ENCODE measurements at regions not wholly inside any gene's neighbourhood (a gene's known extent, or its start where the extent isn't known, plus 50 kb on each side); places are given as distances from the start of the nearest gene placed in this dataset.

- TF ChIP-seq GATA3 (IDR thresholded peaks at IDR 0.05; ENCODE audit: borderline replicate concordance) (peak; percentile 97), FOSL2 (IDR thresholded peaks at IDR 0.05) (peak; percentile 50; the same call in 1 of the 2 replicates), FOSL2 (CRISPR knock-in tag; IDR thresholded peaks at IDR 0.05) (peak; percentile 78; the same call in 1 of the 2 replicates), JUNB (IDR thresholded peaks at IDR 0.05) (peak; percentile 77), CEBPB (IDR thresholded peaks at IDR 0.05) (peak in 1 of 2 experiments; percentile 91; a peak in 2 of 4 replicates), FOXS1 (CRISPR knock-in tag; IDR thresholded peaks at IDR 0.05) (no peak), RAD21 (conservative IDR thresholded peaks at IDR 0.05 in 1 of 2, IDR thresholded peaks at IDR 0.05 in 1 of 2) (peak in 1 of 2 experiments; percentile 35; a peak in 2 of 5 replicates)
- Histone ChIP-seq H3K4me3 (no peak overlapping the region), H3K4me2 (peak overlapping the region; percentile 67), H3K9me3 (no peaks in the 10 kb centered on the region), H3K4me1 (peaks cover 50% of the 10 kb centered on the region), H3K27ac (peak overlapping the region; percentile 59 to 78; a peak in 5 of 6 replicates)
- ATAC-seq (peak in 1 of 2 experiments; percentile 67; a peak in 3 of 6 replicates), DNase-seq (ENCODE audit: low read depth in 1 of 2, low spot score in 1 of 2) (peak in 1 of 2 experiments; percentile 70), FAIRE-seq (peak; percentile 67)
- POLR2A ChIA-PET, result no interaction called here
- CTCF ChIA-PET, result no interaction called here
Observed at GRCh38 chr15:36370731-36371112, 208.7 kb upstream of the CDIN1 start.

- ATAC-seq (no peak), DNase-seq (ENCODE audit: low read depth in 1 of 2, low spot score in 1 of 2) (no peak), FAIRE-seq (no peak)
- no peak for TF ChIP-seq RCOR1 (IDR thresholded peaks at IDR 0.05; ENCODE audit: low read depth, low read length)
- no peak for TF ChIP-seq BCL3 (IDR thresholded peaks at IDR 0.05)
- TF ChIP-seq NR3C1 (IDR thresholded peaks at IDR 0.05), result no peak
- TF ChIP-seq RNF2 (IDR thresholded peaks at IDR 0.05; ENCODE audit: borderline replicate concordance, low read depth), result no peak
- no peak for TF ChIP-seq FOXS1 (CRISPR knock-in tag; IDR thresholded peaks at IDR 0.05)
- TF ChIP-seq JUN (IDR thresholded peaks at IDR 0.05), result no peak
- TF ChIP-seq HOXA7 (CRISPR knock-in tag; IDR thresholded peaks at IDR 0.05), result no peak
- no peak for TF ChIP-seq TFCP2L1 (CRISPR knock-in tag; IDR thresholded peaks at IDR 0.05)
- TF ChIP-seq MYC (IDR thresholded peaks at IDR 0.05; ENCODE audit: borderline replicate concordance, low read length), result no peak
- TF ChIP-seq ZFP36 (IDR thresholded peaks at IDR 0.05; ENCODE audit: borderline replicate concordance, partially characterized antibody), result no peak
- TF ChIP-seq MAX (IDR thresholded peaks at IDR 0.05), result no peak
- no peak for TF ChIP-seq RARB (CRISPR knock-in tag; IDR thresholded peaks at IDR 0.05)
- no peak for TF ChIP-seq MAZ (IDR thresholded peaks at IDR 0.05; ENCODE audit: borderline replicate concordance, low read depth, low read length)
- no peak for TF ChIP-seq REST (IDR thresholded peaks at IDR 0.05)
- no peak for TF ChIP-seq ZSCAN20 (CRISPR knock-in tag; IDR thresholded peaks at IDR 0.05)
- peak overlapping the region; percentile 67 for H3K4me2 ChIP-seq
- H3K4me1 ChIP-seq, result peaks cover 50% of the 10 kb centered on the region
- no peak overlapping the region for H3K4me3 ChIP-seq
- H3K9me3 ChIP-seq, result no peaks in the 10 kb centered on the region
- H3K27ac ChIP-seq, result peak overlapping the region; percentile 60 to 78; a peak in 5 of 6 replicates
- ChIA-PET CTCF (no interaction called here), POLR2A (no interaction called here)
Observed at GRCh38 chr15:36371509-36371908, 207.9 kb upstream of the CDIN1 start.
